T follicular helper cell (primary cell): ENCODE measurements at regions not wholly inside any gene's neighbourhood (a gene's known extent, or its start where the extent isn't known, plus 50 kb on each side); places are given as distances from the start of the nearest gene placed in this dataset.

Source experiments
- DNase-seq: peaks from one replicate; pipeline ENCODE4 v3.0.0-alpha.2; 2020; ENCODE audit warnings: low read depth

GRCh38 chr15:31456354-31457060 lies 129.9 kb downstream of the KLF13 start:
- DNase-seq: no peak

GRCh38 chr15:31457161-31457560 lies 130.5 kb downstream of the KLF13 start:
- DNase-seq: no peak

GRCh38 chr15:31457631-31458526 lies 131.2 kb downstream of the KLF13 start:
- DNase-seq: no peak

GRCh38 chr15:31458596-31459399 lies 132.2 kb downstream of the KLF13 start:
- DNase-seq: no peak

- no peak for DNase-seq
Observed at GRCh38 chr15:31459400-31459748, 132.7 kb downstream of the KLF13 start.

GRCh38 chr15:31461375-31461774 lies 134.7 kb downstream of the KLF13 start:
- no peak for DNase-seq

GRCh38 chr15:31461911-31462480 lies 135.4 kb downstream of the KLF13 start:
- DNase-seq: no peak

GRCh38 chr15:31463521-31464102 lies 137.0 kb downstream of the KLF13 start:
- no peak for DNase-seq

- DNase-seq: no peak
Observed at GRCh38 chr15:31464216-31465082, 137.8 kb downstream of the KLF13 start.

GRCh38 chr15:31465083-31465955 lies 138.7 kb downstream of the KLF13 start:
- DNase-seq: no peak

- DNase-seq: no peak
Observed at GRCh38 chr15:31467361-31467760, 140.7 kb downstream of the KLF13 start.

- no peak for DNase-seq
Observed at GRCh38 chr15:31468911-31469785, 142.5 kb downstream of the KLF13 start.

- no peak for DNase-seq
Observed at GRCh38 chr15:31469786-31470525, 143.3 kb downstream of the KLF13 start.

GRCh38 chr15:31470756-31471155 lies 144.1 kb downstream of the KLF13 start:
- DNase-seq: no peak

GRCh38 chr15:31471731-31472430 lies 145.2 kb downstream of the KLF13 start:
- no peak for DNase-seq

- no peak for DNase-seq
Observed at GRCh38 chr15:31472636-31473384, 146.2 kb downstream of the KLF13 start.
